ENCODE measurements at regions not wholly inside any gene's neighbourhood (a gene's known extent, or its start where the extent isn't known, plus 50 kb on each side); places are given as distances from the start of the nearest gene placed in this dataset.

GRCh38 chr13:82569581-82569980 is 1312.7 kb downstream of the SLITRK1 start:
- no peak for TF ChIP-seq EZH2 (IDR thresholded peaks at IDR 0.05; ENCODE audit: low read length, unreplicated experiment)
- no peak for TF ChIP-seq CTCF (conservative IDR thresholded peaks at IDR 0.05; ENCODE audit: low read depth, low read length)
- TF ChIP-seq EZH2phosphoT487 (IDR thresholded peaks at IDR 0.05; ENCODE audit: borderline replicate concordance, low read length) = no peak
- Histone ChIP-seq H4K20me1 (ENCODE audit: low read length) (no peaks in the 10 kb centered on the region), H3K4me2 (ENCODE audit: low read length) (no peak overlapping the region), H3K27ac (ENCODE audit: low read length) (no peak overlapping the region), H3K4me1 (ENCODE audit: insufficient read depth, low read length) (no peaks in the 10 kb centered on the region), H2AFZ (ENCODE audit: low read length) (no peak overlapping the region), H3K27me3 (ENCODE audit: low read length) (no peaks in the 10 kb centered on the region), H3K9me3 (ENCODE audit: low read length) (no peaks in the 10 kb centered on the region), H3K9ac (ENCODE audit: low read length) (no peak overlapping the region), H3K4me3 (ENCODE audit: low read length) (no peak overlapping the region), H3K36me3 (ENCODE audit: low read depth, low read length) (no peaks in the 10 kb centered on the region), H3K9me2 (replicated peaks; ENCODE audit: low read length) (no peaks in the 10 kb centered on the region), H3F3A (ENCODE audit: low read length, unreplicated experiment) (no peaks in the 10 kb centered on the region), H3K79me2 (ENCODE audit: low read length) (no peaks in the 10 kb centered on the region)
- no TSS peak for BruUV-seq (replicated peaks)
- DNase-seq = no peak
- no peak for ATAC-seq
- POLR2A ChIA-PET (ENCODE audit: unreplicated experiment) = no interaction called here
- CTCF ChIA-PET = no interaction called here
- intact Hi-C loops (cut with micrococcal nuclease) = no loop called here

- Histone ChIP-seq H2AFZ (ENCODE audit: low read length) (no peak overlapping the region), H3K27me3 (ENCODE audit: low read length) (no peaks in the 10 kb centered on the region), H3F3A (ENCODE audit: low read length, unreplicated experiment) (no peaks in the 10 kb centered on the region), H3K4me1 (ENCODE audit: insufficient read depth, low read length) (no peaks in the 10 kb centered on the region), H3K9me3 (ENCODE audit: low read length) (no peaks in the 10 kb centered on the region), H3K4me3 (ENCODE audit: low read length) (no peak overlapping the region), H3K27ac (ENCODE audit: low read length) (no peak overlapping the region), H3K79me2 (ENCODE audit: low read length) (no peaks in the 10 kb centered on the region), H3K4me2 (ENCODE audit: low read length) (no peak overlapping the region), H3K9me2 (replicated peaks; ENCODE audit: low read length) (no peaks in the 10 kb centered on the region), H3K36me3 (ENCODE audit: low read depth, low read length) (no peaks in the 10 kb centered on the region), H4K20me1 (ENCODE audit: low read length) (no peaks in the 10 kb centered on the region), H3K9ac (ENCODE audit: low read length) (no peak overlapping the region)
- CTCF ChIA-PET = no interaction called here
- intact Hi-C loops (cut with micrococcal nuclease) = no loop called here
- ATAC-seq (no peak), DNase-seq (no peak)
- POLR2A ChIA-PET (ENCODE audit: unreplicated experiment) = no interaction called here
- BruUV-seq (replicated peaks) = no TSS peak
- TF ChIP-seq EZH2phosphoT487 (IDR thresholded peaks at IDR 0.05; ENCODE audit: borderline replicate concordance, low read length) = no peak
- TF ChIP-seq EZH2 (IDR thresholded peaks at IDR 0.05; ENCODE audit: low read length, unreplicated experiment) = no peak
- no peak for TF ChIP-seq CTCF (conservative IDR thresholded peaks at IDR 0.05; ENCODE audit: low read depth, low read length)
These were observed 1315.4 kb downstream of the SLITRK1 start for GRCh38 chr13:82566864-82567263.

GRCh38 chr13:82565201-82565600 is 1317.1 kb downstream of the SLITRK1 start:
- Histone ChIP-seq H4K20me1 (ENCODE audit: low read length) (no peaks in the 10 kb centered on the region), H3K27ac (ENCODE audit: low read length) (no peak overlapping the region), H3K27me3 (ENCODE audit: low read length) (no peaks in the 10 kb centered on the region), H3K4me1 (ENCODE audit: insufficient read depth, low read length) (no peaks in the 10 kb centered on the region), H3K36me3 (ENCODE audit: low read depth, low read length) (no peaks in the 10 kb centered on the region), H3K79me2 (ENCODE audit: low read length) (no peaks in the 10 kb centered on the region), H3F3A (ENCODE audit: low read length, unreplicated experiment) (no peaks in the 10 kb centered on the region), H3K4me3 (ENCODE audit: low read length) (no peak overlapping the region), H3K4me2 (ENCODE audit: low read length) (no peak overlapping the region), H2AFZ (ENCODE audit: low read length) (no peak overlapping the region), H3K9me3 (ENCODE audit: low read length) (no peaks in the 10 kb centered on the region), H3K9me2 (replicated peaks; ENCODE audit: low read length) (no peaks in the 10 kb centered on the region), H3K9ac (ENCODE audit: low read length) (no peak overlapping the region)
- TF ChIP-seq EZH2phosphoT487 (IDR thresholded peaks at IDR 0.05; ENCODE audit: borderline replicate concordance, low read length) = no peak
- TF ChIP-seq EZH2 (IDR thresholded peaks at IDR 0.05; ENCODE audit: low read length, unreplicated experiment) = no peak
- CTCF ChIA-PET = no interaction called here
- no TSS peak for BruUV-seq (replicated peaks)
- intact Hi-C loops (cut with micrococcal nuclease) = no loop called here
- POLR2A ChIA-PET (ENCODE audit: unreplicated experiment) = no interaction called here
- no peak for DNase-seq
- no peak for ATAC-seq
